ENCODE measurements at regions not wholly inside any gene's neighbourhood (a gene's known extent, or its start where the extent isn't known, plus 50 kb on each side); places are given as distances from the start of the nearest gene placed in this dataset.
A peak's percentile ranks its signal among the peaks of the same experiment; 100 is the strongest.

GRCh38 chr13:53182724-53183123, 154.1 kb downstream of the OLFM4 start:
- H3K27ac ChIP-seq = no peak overlapping the region
- TF ChIP-seq ZFX (IDR thresholded peaks at IDR 0.05) = no peak
- TF ChIP-seq, protein P1, sequence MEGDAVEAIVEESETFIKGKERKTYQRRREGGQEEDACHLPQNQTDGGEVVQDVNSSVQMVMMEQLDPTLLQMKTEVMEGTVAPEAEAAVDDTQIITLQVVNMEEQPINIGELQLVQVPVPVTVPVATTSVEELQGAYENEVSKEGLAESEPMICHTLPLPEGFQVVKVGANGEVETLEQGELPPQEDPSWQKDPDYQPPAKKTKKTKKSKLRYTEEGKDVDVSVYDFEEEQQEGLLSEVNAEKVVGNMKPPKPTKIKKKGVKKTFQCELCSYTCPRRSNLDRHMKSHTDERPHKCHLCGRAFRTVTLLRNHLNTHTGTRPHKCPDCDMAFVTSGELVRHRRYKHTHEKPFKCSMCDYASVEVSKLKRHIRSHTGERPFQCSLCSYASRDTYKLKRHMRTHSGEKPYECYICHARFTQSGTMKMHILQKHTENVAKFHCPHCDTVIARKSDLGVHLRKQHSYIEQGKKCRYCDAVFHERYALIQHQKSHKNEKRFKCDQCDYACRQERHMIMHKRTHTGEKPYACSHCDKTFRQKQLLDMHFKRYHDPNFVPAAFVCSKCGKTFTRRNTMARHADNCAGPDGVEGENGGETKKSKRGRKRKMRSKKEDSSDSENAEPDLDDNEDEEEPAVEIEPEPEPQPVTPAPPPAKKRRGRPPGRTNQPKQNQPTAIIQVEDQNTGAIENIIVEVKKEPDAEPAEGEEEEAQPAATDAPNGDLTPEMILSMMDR (conservative IDR thresholded peaks at IDR 0.05) = no peak

GRCh38 chr13:53188120-53188519, 159.5 kb downstream of the OLFM4 start:
- no peak for TF ChIP-seq ZFX (IDR thresholded peaks at IDR 0.05)
- TF ChIP-seq, protein P1 (conservative IDR thresholded peaks at IDR 0.05) = no peak
- H3K27ac ChIP-seq = no peak overlapping the region

DNA sequence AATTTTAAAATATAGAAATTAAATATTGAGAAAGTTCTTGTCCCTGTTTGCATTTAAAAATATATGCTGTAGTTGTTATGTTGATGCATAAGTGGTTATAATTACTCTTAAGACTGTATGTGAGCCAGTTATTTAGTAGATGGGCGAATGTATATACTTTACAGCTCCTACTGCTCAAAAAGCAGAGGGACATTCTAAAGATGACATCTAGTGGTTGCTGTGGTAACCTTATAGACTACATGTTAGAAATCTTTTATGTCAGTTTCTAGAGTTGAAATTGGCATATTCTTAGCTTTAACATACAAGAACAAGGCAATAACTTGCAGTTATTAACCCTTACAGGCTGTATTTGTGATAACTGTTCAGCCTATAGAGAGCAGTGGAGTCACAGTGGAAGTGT, 160.5 kb downstream of the OLFM4 start:
- no peak overlapping the region for H3K27ac ChIP-seq
- TF ChIP-seq ZFX (IDR thresholded peaks at IDR 0.05) = no peak
- TF ChIP-seq, protein P1 (conservative IDR thresholded peaks at IDR 0.05) = peak; percentile 11; the same call in 1 of the 2 replicates

GRCh38 chr13:53191091-53191490, 162.5 kb downstream of the OLFM4 start:
- no peak overlapping the region for H3K27ac ChIP-seq
- TF ChIP-seq, protein P1 (conservative IDR thresholded peaks at IDR 0.05) = no peak
- TF ChIP-seq ZFX (IDR thresholded peaks at IDR 0.05) = no peak

DNA sequence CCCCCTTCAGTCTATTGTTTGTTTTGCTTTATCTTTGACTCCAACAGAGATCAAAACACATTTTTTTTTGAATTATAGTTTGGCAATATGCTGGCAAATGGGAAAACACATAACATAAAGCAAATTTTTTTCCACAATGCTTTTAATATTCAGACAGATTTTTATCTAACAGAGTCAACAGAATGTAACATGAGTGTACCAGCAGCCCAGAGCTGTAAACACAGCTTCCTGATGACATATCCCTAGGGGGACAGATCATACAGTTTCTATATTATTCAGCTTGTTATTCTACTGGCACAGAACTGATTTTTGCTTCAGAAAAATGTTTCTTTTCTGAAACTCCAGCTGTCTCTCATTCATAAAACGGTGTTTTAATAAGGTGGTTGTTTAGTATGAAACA, 168.8 kb downstream of the OLFM4 start:
- TF ChIP-seq, protein P1 (conservative IDR thresholded peaks at IDR 0.05) = no peak
- TF ChIP-seq ZFX (IDR thresholded peaks at IDR 0.05) = no peak
- no peak overlapping the region for H3K27ac ChIP-seq

GRCh38 chr13:53198017-53198416, 169.4 kb downstream of the OLFM4 start:
- no peak for TF ChIP-seq ZFX (IDR thresholded peaks at IDR 0.05)
- TF ChIP-seq, protein P1 (conservative IDR thresholded peaks at IDR 0.05) = 0 out of 2 replicates have a peak, but pooled peaks have one; percentile 12
- no peak overlapping the region for H3K27ac ChIP-seq

DNA sequence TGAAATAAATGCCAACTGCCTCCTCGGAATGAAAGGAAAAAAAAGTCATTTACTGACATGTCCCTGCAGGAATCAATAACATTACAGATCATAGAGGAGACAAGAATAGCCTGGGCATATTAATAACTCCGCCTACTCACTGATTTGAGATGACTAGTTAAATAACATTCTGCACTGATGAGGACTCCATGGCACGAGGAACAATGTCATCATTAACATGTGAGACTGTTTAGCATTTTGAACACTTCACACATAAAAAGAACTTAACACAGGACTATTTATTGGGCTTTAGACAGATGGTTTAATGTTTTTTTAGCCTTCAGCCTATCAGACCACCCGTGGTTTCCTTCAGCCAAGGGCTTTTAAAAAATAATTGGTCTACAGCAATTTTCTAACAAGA, 170.1 kb downstream of the OLFM4 start:
- TF ChIP-seq ZFX (IDR thresholded peaks at IDR 0.05) = no peak
- TF ChIP-seq, protein P1 (conservative IDR thresholded peaks at IDR 0.05) = no peak
- no peak overlapping the region for H3K27ac ChIP-seq
